GM13976 (cell line): ENCODE measurements at regions not wholly inside any gene's neighbourhood (a gene's known extent, or its start where the extent isn't known, plus 50 kb on each side); places are given as distances from the start of the nearest gene placed in this dataset.

ENCODE experiments used
- DNase-seq: peaks from one replicate; pipeline ENCODE4 v3.0.0; 2012; ENCODE audit warnings: low spot score
- CTCF ChIP-seq: IDR thresholded peaks from 2 replicates; pipeline ENCODE4 v1.5.1; 2012; ENCODE audit warnings: borderline replicate concordance, mild to moderate bottlenecking; ENCODE audit not compliant: insufficient read depth; ENCODE audit errors: extremely low read depth, missing control alignments, control extremely low read depth
- in situ Hi-C: fragments of 300-500 bp; cut with MboI; formaldehyde crosslinking; loops from one replicate; pipeline ENCODE4 v1.12.0; 2022; ENCODE audit warnings: low sequenced_read_pairs, mixed read lengths, inconsistent platforms; ENCODE audit not compliant: unreplicated experiment

- DNase-seq, result no peak
- no peak for TF ChIP-seq CTCF
- in situ Hi-C loops, result no loop called here
These were observed 997.6 kb upstream of the ATXN8OS start for GRCh38 chr13:69109891-69110525.

- no peak for TF ChIP-seq CTCF
- in situ Hi-C loops, result no loop called here
- DNase-seq, result no peak
These were observed 999.1 kb upstream of the ATXN8OS start for GRCh38 chr13:69108486-69108885.

- DNase-seq, result no peak
- in situ Hi-C loops, result no loop called here
- TF ChIP-seq CTCF, result no peak
These were observed 1000.2 kb upstream of the ATXN8OS start for GRCh38 chr13:69107436-69107835.

- in situ Hi-C loops, result no loop called here
- no peak for TF ChIP-seq CTCF
- no peak for DNase-seq
These were observed 1005.8 kb upstream of the ATXN8OS start for GRCh38 chr13:69101841-69102240.

- in situ Hi-C loops, result no loop called here
- TF ChIP-seq CTCF, result no peak
- DNase-seq, result no peak
These were observed 1013.1 kb upstream of the ATXN8OS start for GRCh38 chr13:69094485-69094884.

- in situ Hi-C loops, result no loop called here
- no peak for TF ChIP-seq CTCF
- no peak for DNase-seq
These were observed 1014.9 kb upstream of the ATXN8OS start for GRCh38 chr13:69092615-69093322.

- DNase-seq, result no peak
- TF ChIP-seq CTCF, result no peak
- in situ Hi-C loops, result no loop called here
These were observed 1030.4 kb upstream of the ATXN8OS start for GRCh38 chr13:69077267-69077666.
